ENCODE measurements at regions not wholly inside any gene's neighbourhood (a gene's known extent, or its start where the extent isn't known, plus 50 kb on each side); places are given as distances from the start of the nearest gene placed in this dataset.
"Not testable (repeated sequence)": the region's sequence is repeated elsewhere in the genome, so short reads cannot be mapped to it uniquely, and the experiment has no call there.

DNA sequence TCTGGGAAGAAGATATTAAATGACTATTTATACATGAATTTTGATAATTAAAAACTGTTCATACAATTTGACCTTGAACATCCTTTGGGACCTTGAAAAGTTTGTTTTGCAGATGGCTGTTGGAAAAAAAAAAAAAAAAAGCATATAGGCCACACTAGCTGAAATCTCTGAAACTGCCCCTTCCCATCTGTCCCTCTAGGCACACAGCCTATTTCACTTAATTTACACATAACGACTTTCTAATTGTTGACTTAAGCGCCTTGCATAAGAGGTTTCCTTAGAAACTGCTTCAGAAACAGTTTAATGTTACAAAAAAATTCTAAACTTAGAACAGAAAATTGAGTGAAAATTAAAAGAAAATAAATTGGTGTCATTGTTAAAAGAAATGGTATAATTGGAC lies 131.0 kb downstream of the COX18 start:
- Histone ChIP-seq H3K27me3 (ENCODE audit: control insufficient read depth, low read length) (no peaks in the 10 kb centered on the region), H3K79me2 (ENCODE audit: control insufficient read depth, low read length) (no peaks in the 10 kb centered on the region), H3F3A (ENCODE audit: control insufficient read depth, insufficient read depth) (no peaks in the 10 kb centered on the region), H3K4me1 (ENCODE audit: control insufficient read depth, low read length) (no peaks in the 10 kb centered on the region), H3K9me3 (ENCODE audit: control insufficient read depth, insufficient read depth, low read length) (no peaks in the 10 kb centered on the region), H3K9me2 (replicated peaks; ENCODE audit: control insufficient read depth, low read length) (no peaks in the 10 kb centered on the region), H3K4me2 (ENCODE audit: low read length) (no peak overlapping the region), H3K27ac (ENCODE audit: low read depth, low read length) (no peak overlapping the region), H4K20me1 (ENCODE audit: control insufficient read depth, insufficient read depth, low read depth, low read length) (no peaks in the 10 kb centered on the region), H3K4me3 (ENCODE audit: low read length) (no peak overlapping the region), H3K36me3 (ENCODE audit: control insufficient read depth, low read length) (no peaks in the 10 kb centered on the region)
- no peak for TF ChIP-seq EZH2phosphoT487 (IDR thresholded peaks at IDR 0.05; ENCODE audit: borderline replicate concordance, low read length)
- TF ChIP-seq, protein P1, sequence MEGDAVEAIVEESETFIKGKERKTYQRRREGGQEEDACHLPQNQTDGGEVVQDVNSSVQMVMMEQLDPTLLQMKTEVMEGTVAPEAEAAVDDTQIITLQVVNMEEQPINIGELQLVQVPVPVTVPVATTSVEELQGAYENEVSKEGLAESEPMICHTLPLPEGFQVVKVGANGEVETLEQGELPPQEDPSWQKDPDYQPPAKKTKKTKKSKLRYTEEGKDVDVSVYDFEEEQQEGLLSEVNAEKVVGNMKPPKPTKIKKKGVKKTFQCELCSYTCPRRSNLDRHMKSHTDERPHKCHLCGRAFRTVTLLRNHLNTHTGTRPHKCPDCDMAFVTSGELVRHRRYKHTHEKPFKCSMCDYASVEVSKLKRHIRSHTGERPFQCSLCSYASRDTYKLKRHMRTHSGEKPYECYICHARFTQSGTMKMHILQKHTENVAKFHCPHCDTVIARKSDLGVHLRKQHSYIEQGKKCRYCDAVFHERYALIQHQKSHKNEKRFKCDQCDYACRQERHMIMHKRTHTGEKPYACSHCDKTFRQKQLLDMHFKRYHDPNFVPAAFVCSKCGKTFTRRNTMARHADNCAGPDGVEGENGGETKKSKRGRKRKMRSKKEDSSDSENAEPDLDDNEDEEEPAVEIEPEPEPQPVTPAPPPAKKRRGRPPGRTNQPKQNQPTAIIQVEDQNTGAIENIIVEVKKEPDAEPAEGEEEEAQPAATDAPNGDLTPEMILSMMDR (IDR thresholded peaks at IDR 0.05; ENCODE audit: low read depth, low read length, poor library complexity, severe bottlenecking): no peak

DNA sequence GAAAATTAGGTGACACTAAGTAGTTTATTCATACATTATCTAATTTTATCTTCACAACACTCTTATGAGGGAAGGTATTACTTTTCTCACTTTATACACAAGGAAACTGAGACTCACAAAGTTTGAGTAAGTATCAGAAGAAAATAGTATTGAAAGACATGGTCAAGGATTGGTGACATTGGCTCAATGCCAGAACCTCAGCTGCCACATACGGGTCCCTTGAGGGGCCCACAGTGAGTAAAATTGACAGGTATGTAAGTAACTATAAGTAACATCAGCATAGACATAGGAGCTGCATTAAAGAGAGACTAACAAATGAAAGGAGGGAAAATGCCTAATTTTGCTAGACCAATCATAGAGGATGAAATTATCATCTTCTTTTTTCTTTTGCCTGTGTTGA lies 134.1 kb downstream of the COX18 start:
- no peaks in the 10 kb centered on the region for H3K4me1 ChIP-seq (ENCODE audit: control insufficient read depth, low read length)
- H3K36me3 ChIP-seq (ENCODE audit: control insufficient read depth, low read length): no peaks in the 10 kb centered on the region
- H3F3A ChIP-seq (ENCODE audit: control insufficient read depth, insufficient read depth): no peaks in the 10 kb centered on the region
- no peak overlapping the region for H3K27ac ChIP-seq (ENCODE audit: low read depth, low read length)
- no peak overlapping the region for H3K4me3 ChIP-seq (ENCODE audit: low read length)
- TF ChIP-seq, protein P1 (IDR thresholded peaks at IDR 0.05; ENCODE audit: low read depth, low read length, poor library complexity, severe bottlenecking): no peak
- TF ChIP-seq EZH2phosphoT487 (IDR thresholded peaks at IDR 0.05; ENCODE audit: borderline replicate concordance, low read length): no peak
- no peaks in the 10 kb centered on the region for H4K20me1 ChIP-seq (ENCODE audit: control insufficient read depth, insufficient read depth, low read depth, low read length)
- H3K27me3 ChIP-seq (ENCODE audit: control insufficient read depth, low read length): no peaks in the 10 kb centered on the region
- no peak overlapping the region for H3K4me2 ChIP-seq (ENCODE audit: low read length)
- H3K9me2 ChIP-seq (replicated peaks; ENCODE audit: control insufficient read depth, low read length): no peaks in the 10 kb centered on the region
- H3K79me2 ChIP-seq (ENCODE audit: control insufficient read depth, low read length): no peaks in the 10 kb centered on the region
- no peaks in the 10 kb centered on the region for H3K9me3 ChIP-seq (ENCODE audit: control insufficient read depth, insufficient read depth, low read length)

DNA sequence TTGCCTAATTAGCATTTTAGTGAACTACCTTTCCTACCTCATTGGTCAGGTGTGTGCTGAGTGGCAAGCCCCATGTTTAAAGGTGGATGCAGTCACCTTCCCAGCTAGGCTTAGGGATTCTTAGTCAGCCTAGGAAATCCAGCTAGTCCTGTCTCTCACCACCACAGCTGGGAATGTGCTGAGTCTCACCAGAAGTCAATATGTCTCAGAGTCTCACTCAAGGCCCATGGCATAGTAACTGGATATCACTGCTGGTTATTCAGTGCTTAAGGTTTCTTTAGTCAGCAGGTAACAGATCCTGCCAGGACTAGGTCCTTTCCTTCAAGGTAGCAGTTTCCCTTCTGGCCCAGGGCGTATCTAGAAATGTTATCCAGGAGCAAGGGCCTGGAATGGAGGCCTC lies 136.5 kb downstream of the COX18 start:
- TF ChIP-seq, protein P1 (IDR thresholded peaks at IDR 0.05; ENCODE audit: low read depth, low read length, poor library complexity, severe bottlenecking): no peak
- TF ChIP-seq EZH2phosphoT487 (IDR thresholded peaks at IDR 0.05; ENCODE audit: borderline replicate concordance, low read length): no peak
- no peaks in the 10 kb centered on the region for H4K20me1 ChIP-seq (ENCODE audit: control insufficient read depth, insufficient read depth, low read depth, low read length)
- H3K4me3 ChIP-seq (ENCODE audit: low read length): no peak overlapping the region
- H3K36me3 ChIP-seq (ENCODE audit: control insufficient read depth, low read length): no peaks in the 10 kb centered on the region
- H3K9me2 ChIP-seq (replicated peaks; ENCODE audit: control insufficient read depth, low read length): no peaks in the 10 kb centered on the region
- H3K27ac ChIP-seq (ENCODE audit: low read depth, low read length): no peak overlapping the region
- no peak overlapping the region for H3K4me2 ChIP-seq (ENCODE audit: low read length)
- H3K79me2 ChIP-seq (ENCODE audit: control insufficient read depth, low read length): no peaks in the 10 kb centered on the region
- H3F3A ChIP-seq (ENCODE audit: control insufficient read depth, insufficient read depth): no peaks in the 10 kb centered on the region
- no peaks in the 10 kb centered on the region for H3K9me3 ChIP-seq (ENCODE audit: control insufficient read depth, insufficient read depth, low read length)
- no peaks in the 10 kb centered on the region for H3K4me1 ChIP-seq (ENCODE audit: control insufficient read depth, low read length)
- H3K27me3 ChIP-seq (ENCODE audit: control insufficient read depth, low read length): no peaks in the 10 kb centered on the region

DNA sequence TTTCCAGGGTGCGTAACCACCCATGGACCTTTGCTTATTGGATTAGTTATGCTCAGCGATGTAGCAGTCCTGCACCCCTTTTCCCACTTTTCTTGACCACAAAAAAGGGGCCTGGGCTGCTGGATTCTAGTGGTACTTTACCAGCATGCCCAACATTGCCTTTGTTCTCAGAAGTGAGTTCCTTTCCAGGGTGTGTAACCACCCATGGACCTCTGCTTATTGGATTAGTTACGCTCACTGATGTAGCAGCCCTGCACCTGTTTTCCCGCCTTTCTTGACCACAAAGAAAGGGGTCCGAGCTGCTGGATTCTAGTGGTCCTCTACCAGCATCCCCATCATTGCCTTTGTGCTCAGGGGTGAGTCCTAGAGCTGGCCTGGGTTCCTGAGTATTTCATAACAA lies 138.2 kb downstream of the COX18 start:
- TF ChIP-seq, protein P1 (IDR thresholded peaks at IDR 0.05; ENCODE audit: low read depth, low read length, poor library complexity, severe bottlenecking): no peak
- no peak for TF ChIP-seq EZH2phosphoT487 (IDR thresholded peaks at IDR 0.05; ENCODE audit: borderline replicate concordance, low read length)
- H3K27ac ChIP-seq (ENCODE audit: low read depth, low read length): no peak overlapping the region

DNA sequence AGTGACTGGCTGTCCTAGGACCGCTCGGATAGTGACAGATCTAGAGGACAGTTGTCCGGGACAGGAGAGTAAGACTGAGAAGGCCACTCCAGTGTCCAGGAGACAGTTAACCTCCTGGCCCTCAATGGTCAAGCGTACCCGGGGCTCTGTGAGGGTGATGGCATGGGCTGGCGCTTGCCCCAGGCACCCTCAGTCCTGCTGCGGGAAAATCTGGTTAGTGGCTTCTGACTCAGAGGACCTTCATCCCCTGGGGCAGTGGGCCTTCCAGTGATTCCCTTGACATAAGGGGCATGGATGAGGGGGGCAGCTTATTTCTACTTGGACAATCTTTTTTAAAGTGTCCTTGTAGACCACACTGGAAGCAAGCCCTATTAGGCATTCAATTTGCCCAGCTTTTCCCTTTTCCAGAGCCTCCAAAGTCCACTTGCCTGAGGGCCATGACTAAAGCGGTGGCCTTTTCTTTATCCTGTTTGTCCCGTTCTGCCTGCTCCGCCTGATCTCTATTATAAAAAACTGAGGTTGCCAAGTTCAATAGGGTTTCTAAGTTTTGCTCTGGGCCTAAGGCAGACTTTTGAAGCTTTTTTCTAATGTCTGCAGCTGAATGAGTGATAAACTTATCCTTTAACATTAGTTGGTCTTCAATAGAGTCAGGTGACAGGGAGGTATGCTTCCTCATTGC lies 139.8 kb downstream of the COX18 start:
- H3K9me2 ChIP-seq (replicated peaks; ENCODE audit: control insufficient read depth, low read length); H3K4me3 ChIP-seq (ENCODE audit: low read length); H3K4me2 ChIP-seq (ENCODE audit: low read length); H3K27ac ChIP-seq (ENCODE audit: low read depth, low read length); H3K27me3 ChIP-seq (ENCODE audit: control insufficient read depth, low read length); H4K20me1 ChIP-seq (ENCODE audit: control insufficient read depth, insufficient read depth, low read depth, low read length); H3K79me2 ChIP-seq (ENCODE audit: control insufficient read depth, low read length); H3F3A ChIP-seq (ENCODE audit: control insufficient read depth, insufficient read depth); H3K36me3 ChIP-seq (ENCODE audit: control insufficient read depth, low read length); H3K9me3 ChIP-seq (ENCODE audit: control insufficient read depth, insufficient read depth, low read length); H3K4me1 ChIP-seq (ENCODE audit: control insufficient read depth, low read length): not testable (repeated sequence)

More for the DNA sequence above, 138.2 kb downstream of the COX18 start:
- H3K4me3 ChIP-seq (ENCODE audit: low read length): no peak overlapping the region
- H3F3A ChIP-seq (ENCODE audit: control insufficient read depth, insufficient read depth): no peaks in the 10 kb centered on the region
- no peaks in the 10 kb centered on the region for H3K4me1 ChIP-seq (ENCODE audit: control insufficient read depth, low read length)
- H3K9me3 ChIP-seq (ENCODE audit: control insufficient read depth, insufficient read depth, low read length): no peaks in the 10 kb centered on the region
- H3K27me3 ChIP-seq (ENCODE audit: control insufficient read depth, low read length): no peaks in the 10 kb centered on the region
- H3K4me2 ChIP-seq (ENCODE audit: low read length): no peak overlapping the region
- H4K20me1 ChIP-seq (ENCODE audit: control insufficient read depth, insufficient read depth, low read depth, low read length): no peaks in the 10 kb centered on the region
- no peaks in the 10 kb centered on the region for H3K36me3 ChIP-seq (ENCODE audit: control insufficient read depth, low read length)
- H3K9me2 ChIP-seq (replicated peaks; ENCODE audit: control insufficient read depth, low read length): no peaks in the 10 kb centered on the region
- H3K79me2 ChIP-seq (ENCODE audit: control insufficient read depth, low read length): no peaks in the 10 kb centered on the region
